K562 (cell line): ENCODE measurements at regions not wholly inside any gene's neighbourhood (a gene's known extent, or its start where the extent isn't known, plus 50 kb on each side); places are given as distances from the start of the nearest gene placed in this dataset.

Experiments
- BRD9 ChIP-seq: fragments of 450-650 bp; IDR thresholded peaks from 2 replicates; pipeline ENCODE4 v1.6.1; 2018; ENCODE audit warnings: low read depth; ENCODE audit not compliant: partially characterized antibody
- CTCF ChIP-seq, 3 experiments: IDR thresholded peaks in 2 of 3; conservative IDR thresholded peaks in 1 of 3; 2 replicates each; pipeline ENCODE4 v1.5.1; 2011 to 2012; ENCODE audit warnings: low read length in 3 of 3, mild to moderate bottlenecking in 3 of 3, control low read depth in 2 of 3, improper control_type of control experiment in 1 of 3, inconsistent platforms in 1 of 3, low read depth in 1 of 3, mixed read lengths in 1 of 3, moderate library complexity in 1 of 3; ENCODE audit not compliant: insufficient read depth in 2 of 3
- EZH2 ChIP-seq: IDR thresholded peaks from 2 replicates; pipeline ENCODE4 v1.6.1; 2012; ENCODE audit warnings: low read depth, mild to moderate bottlenecking, inconsistent platforms, low read length, borderline replicate concordance
- KLF6 ChIP-seq: fragments of 250-450 bp; sonication (Bioruptor Pico); IDR thresholded peaks from 2 replicates; pipeline ENCODE4 v1.4.0; 2020; ENCODE audit warnings: mild to moderate bottlenecking, moderate library complexity, borderline replicate concordance
- POLR2G ChIP-seq: fragments of 200-400 bp; formaldehyde crosslinking; IDR thresholded peaks from 2 replicates; pipeline ENCODE4 v1.6.1; 2017; ENCODE audit warnings: low read depth, mild to moderate bottlenecking, antibody characterized with exemption, low read length, moderate library complexity
- REST ChIP-seq, 2 experiments: fragments of 450-650 bp; formaldehyde crosslinking in 1 of 2; IDR thresholded peaks; 2 replicates each; pipeline versions ENCODE4 v1.4.0 to v1.6.1; 2014 to 2020; ENCODE audit warnings: mild to moderate bottlenecking in 2 of 2, borderline replicate concordance in 1 of 2, low read depth in 1 of 2
- ZC3H8 ChIP-seq: fragments of 450-650 bp; IDR thresholded peaks from 2 replicates; pipeline ENCODE4 v1.6.1; 2017
- ZNF134 ChIP-seq: fragments of 250-450 bp; sonication (Bioruptor Pico); conservative IDR thresholded peaks from 2 replicates; pipeline ENCODE4 v1.4.0; 2020
- ZNF217 ChIP-seq: sonication (generic); formaldehyde crosslinking; IDR thresholded peaks from 2 replicates; pipeline ENCODE4 v1.8.0; 2022; ENCODE audit warnings: mild to moderate bottlenecking, missing genetic modification reagents

GRCh38 chr5:136638084-136638483, 272.7 kb upstream of the TRPC7 start (continued):
- TF ChIP-seq REST (IDR thresholded peaks at IDR 0.05; ENCODE audit: borderline replicate concordance) (0 out of 2 replicates have a peak, but pooled peaks have one; percentile 9), REST (CRISPR knock-in tag; IDR thresholded peaks at IDR 0.05; ENCODE audit: low read depth) (no peak), KLF6 (CRISPR knock-in tag) (no peak), BRD9 (no peak), ZC3H8 (no peak), CTCF (IDR thresholded peaks at IDR 0.05 in 2 of 3, conservative IDR thresholded peaks at IDR 0.05 in 1 of 3; ENCODE audit: insufficient read depth in 2 of 3, low read depth in 1 of 3, low read length in 3 of 3) (peak in 1 of 3 experiments; percentile 36; a peak in 2 of 6 replicates), ZNF134 (CRISPR knock-in tag) (no peak), ZNF217 (no peak), POLR2G (no peak), EZH2 (no peak)
